HG03066 (cell line): ENCODE measurements at regions not wholly inside any gene's neighbourhood (a gene's known extent, or its start where the extent isn't known, plus 50 kb on each side); places are given as distances from the start of the nearest gene placed in this dataset.
"Not testable (repeated sequence)": the region's sequence is repeated elsewhere in the genome, so short reads cannot be mapped to it uniquely, and the experiment has no call there.

ENCODE experiments used
- ATAC-seq: cut with Tn5 transposase; IDR thresholded peaks from one replicate; pipeline ENCODE4 v1.9.1; 2021; ENCODE audit warnings: low read depth; ENCODE audit not compliant: unreplicated experiment

- ATAC-seq: no peak
These were observed 124.2 kb upstream of the SMURF2 start for GRCh38 chr17:64786337-64786736.

GRCh38 chr17:64785011-64785421 is 122.9 kb upstream of the SMURF2 start:
- no peak for ATAC-seq

GRCh38 chr17:64784353-64785010 is 122.4 kb upstream of the SMURF2 start:
- ATAC-seq: no peak

GRCh38 chr17:64783556-64784352 is 121.6 kb upstream of the SMURF2 start:
- ATAC-seq: no peak

- no peak for ATAC-seq
These were observed 120.9 kb upstream of the SMURF2 start for GRCh38 chr17:64783031-64783461.

- no peak for ATAC-seq
These were observed 119.9 kb upstream of the SMURF2 start for GRCh38 chr17:64781810-64782555.

- no peak for ATAC-seq
These were observed 119.1 kb upstream of the SMURF2 start for GRCh38 chr17:64781014-64781756.

GRCh38 chr17:64780096-64781013 is 118.2 kb upstream of the SMURF2 start:
- no peak for ATAC-seq

GRCh38 chr17:64779376-64780095 is 117.4 kb upstream of the SMURF2 start:
- ATAC-seq: no peak

- not testable (repeated sequence) for ATAC-seq
These were observed 116.9 kb upstream of the SMURF2 start for GRCh38 chr17:64779098-64779375.

GRCh38 chr17:64778240-64779097 is 116.4 kb upstream of the SMURF2 start:
- no peak for ATAC-seq

- ATAC-seq: no peak
These were observed 115.5 kb upstream of the SMURF2 start for GRCh38 chr17:64777415-64778239.

GRCh38 chr17:64776720-64777414 is 114.8 kb upstream of the SMURF2 start:
- peak; percentile 57 for ATAC-seq

- ATAC-seq: no peak
These were observed 113.8 kb upstream of the SMURF2 start for GRCh38 chr17:64775701-64776570.

GRCh38 chr17:64774888-64775540 is 112.9 kb upstream of the SMURF2 start:
- ATAC-seq: no peak
